Forelimb muscle (tissue), 1 donor: ENCODE measurements at regions not wholly inside any gene's neighbourhood (a gene's known extent, or its start where the extent isn't known, plus 50 kb on each side); places are given as distances from the start of the nearest gene placed in this dataset.

Experiments
- DNase-seq: peaks from one replicate; pipeline ENCODE4 v3.0.0-alpha.2; 2013; ENCODE audit warnings: low read depth

GRCh38 chr1:3954170-3955169 lies 54.4 kb upstream of the C1orf174 start:
- DNase-seq: no peak

GRCh38 chr1:3955196-3955772 lies 55.2 kb upstream of the C1orf174 start:
- DNase-seq: no peak

GRCh38 chr1:3956527-3957170 lies 56.6 kb upstream of the C1orf174 start:
- DNase-seq: no peak

GRCh38 chr1:3959361-3959760 lies 59.3 kb upstream of the C1orf174 start:
- DNase-seq: no peak

GRCh38 chr1:3963554-3963953 lies 63.5 kb upstream of the C1orf174 start:
- DNase-seq: no peak

- no peak for DNase-seq
These were observed 65.6 kb upstream of the C1orf174 start for GRCh38 chr1:3965693-3966092.

GRCh38 chr1:3968851-3969250 lies 68.8 kb upstream of the C1orf174 start:
- no peak for DNase-seq

- DNase-seq: no peak
These were observed 71.9 kb upstream of the C1orf174 start for GRCh38 chr1:3971981-3972380.

GRCh38 chr1:3975903-3976630 lies 76.0 kb upstream of the C1orf174 start:
- DNase-seq: no peak

- no peak for DNase-seq
These were observed 76.7 kb upstream of the C1orf174 start for GRCh38 chr1:3976821-3977220.

GRCh38 chr1:3978196-3978989 lies 78.3 kb upstream of the C1orf174 start:
- DNase-seq: no peak

GRCh38 chr1:3978990-3979325 lies 78.9 kb upstream of the C1orf174 start:
- DNase-seq: no peak

- no peak for DNase-seq
These were observed 81.2 kb upstream of the C1orf174 start for GRCh38 chr1:3981261-3981660.

GRCh38 chr1:3981746-3982505 lies 81.9 kb upstream of the C1orf174 start:
- DNase-seq: no peak

GRCh38 chr1:3983181-3983580 lies 83.1 kb upstream of the C1orf174 start:
- no peak for DNase-seq

GRCh38 chr1:3984586-3984985 lies 84.5 kb upstream of the C1orf174 start:
- no peak for DNase-seq

GRCh38 chr1:3986686-3987218 lies 86.7 kb upstream of the C1orf174 start:
- no peak for DNase-seq

- DNase-seq: no peak
These were observed 87.7 kb upstream of the C1orf174 start for GRCh38 chr1:3987669-3988235.

- no peak for DNase-seq
These were observed 88.4 kb upstream of the C1orf174 start for GRCh38 chr1:3988431-3988830.

GRCh38 chr1:3989465-3989864 lies 89.4 kb upstream of the C1orf174 start:
- no peak for DNase-seq
